Adrenal gland (tissue), 5 donors: ENCODE measurements at regions not wholly inside any gene's neighbourhood (a gene's known extent, or its start where the extent isn't known, plus 50 kb on each side); places are given as distances from the start of the nearest gene placed in this dataset.

Experiments used
- POLR2A ChIP-seq, 2 donors: fragments of 450-650 bp; IDR thresholded peaks; one replicate each; pipeline ENCODE4 v1.6.1; 2017; ENCODE audit warnings: antibody characterized with exemption in 2 of 2, mild to moderate bottlenecking in 2 of 2, moderate library complexity in 1 of 2
- TF ChIP-seq, protein P1 (sequence below), 6 experiments: fragments of 450-650 bp in 4 of 6; fragments of 200-600 bp in 2 of 6; sonication (generic) in 1 of 6; IDR thresholded peaks; 1 replicate in 5 of 6; 2 replicates in 1 of 6; pipeline versions ENCODE4 v1.5.1 to v1.8.0; 2016 to 2021; ENCODE audit warnings: antibody characterized with exemption in 6 of 6, mild to moderate bottlenecking in 2 of 6, moderate library complexity in 1 of 6
- donor health status: DM: no; HTN: no; CAD: no.

DNA sequence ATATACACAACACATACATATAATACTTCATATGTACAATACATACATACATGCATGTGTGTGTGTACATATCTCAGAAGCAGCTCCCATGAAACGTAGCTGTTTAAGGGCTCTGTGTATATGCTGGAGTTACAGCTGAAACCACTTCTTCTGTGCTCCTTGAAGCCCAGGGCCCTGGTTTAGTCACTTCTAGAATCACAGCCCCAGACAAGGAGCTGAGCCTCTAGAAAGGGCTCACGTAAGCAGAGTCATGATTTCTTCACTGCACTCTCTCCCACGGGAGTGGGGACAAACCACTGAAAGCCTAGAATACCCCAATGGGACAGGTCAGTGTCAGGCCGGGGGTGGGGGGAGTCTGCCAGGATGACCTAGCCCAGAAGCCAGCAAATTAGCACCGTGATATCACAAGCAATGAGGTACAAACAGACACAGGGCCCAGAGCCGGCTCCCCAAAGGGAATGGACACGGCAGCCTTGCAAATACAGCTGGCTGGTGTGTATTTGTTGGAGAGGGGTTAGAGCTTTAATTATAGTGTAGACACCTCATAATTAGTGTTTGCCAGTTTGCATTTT, 90.3 kb downstream of the C1QL2 start:
- TF ChIP-seq, protein P1, sequence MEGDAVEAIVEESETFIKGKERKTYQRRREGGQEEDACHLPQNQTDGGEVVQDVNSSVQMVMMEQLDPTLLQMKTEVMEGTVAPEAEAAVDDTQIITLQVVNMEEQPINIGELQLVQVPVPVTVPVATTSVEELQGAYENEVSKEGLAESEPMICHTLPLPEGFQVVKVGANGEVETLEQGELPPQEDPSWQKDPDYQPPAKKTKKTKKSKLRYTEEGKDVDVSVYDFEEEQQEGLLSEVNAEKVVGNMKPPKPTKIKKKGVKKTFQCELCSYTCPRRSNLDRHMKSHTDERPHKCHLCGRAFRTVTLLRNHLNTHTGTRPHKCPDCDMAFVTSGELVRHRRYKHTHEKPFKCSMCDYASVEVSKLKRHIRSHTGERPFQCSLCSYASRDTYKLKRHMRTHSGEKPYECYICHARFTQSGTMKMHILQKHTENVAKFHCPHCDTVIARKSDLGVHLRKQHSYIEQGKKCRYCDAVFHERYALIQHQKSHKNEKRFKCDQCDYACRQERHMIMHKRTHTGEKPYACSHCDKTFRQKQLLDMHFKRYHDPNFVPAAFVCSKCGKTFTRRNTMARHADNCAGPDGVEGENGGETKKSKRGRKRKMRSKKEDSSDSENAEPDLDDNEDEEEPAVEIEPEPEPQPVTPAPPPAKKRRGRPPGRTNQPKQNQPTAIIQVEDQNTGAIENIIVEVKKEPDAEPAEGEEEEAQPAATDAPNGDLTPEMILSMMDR (IDR thresholded peaks at IDR 0.05), result no peak
- TF ChIP-seq POLR2A (IDR thresholded peaks at IDR 0.05), result no peak
